NCI-H226 (cell line): ENCODE measurements at regions not wholly inside any gene's neighbourhood (a gene's known extent, or its start where the extent isn't known, plus 50 kb on each side); places are given as distances from the start of the nearest gene placed in this dataset.

Experiments used
- DNase-seq: peaks from one replicate; pipeline ENCODE4 v3.0.0-alpha.2; 2015

GRCh38 chr13:39941911-39942551, 286.6 kb downstream of the COG6 start:
- no peak for DNase-seq

GRCh38 chr13:39942552-39943273, 287.3 kb downstream of the COG6 start:
- peak; percentile 56 for DNase-seq

GRCh38 chr13:39943711-39944110, 288.2 kb downstream of the COG6 start:
- DNase-seq, result no peak

GRCh38 chr13:39945226-39945625, 289.8 kb downstream of the COG6 start:
- DNase-seq, result no peak

GRCh38 chr13:39946769-39947168, 291.3 kb downstream of the COG6 start:
- DNase-seq, result no peak

GRCh38 chr13:39951301-39951700, 295.8 kb downstream of the COG6 start:
- no peak for DNase-seq

- peak; percentile 31 for DNase-seq
These were observed 297.1 kb downstream of the COG6 start for GRCh38 chr13:39952249-39953233.

GRCh38 chr13:39954476-39954875, 299.0 kb downstream of the COG6 start:
- DNase-seq, result no peak

GRCh38 chr13:39955560-39955959, 300.1 kb downstream of the COG6 start:
- DNase-seq, result no peak

GRCh38 chr13:39956036-39956435, 300.6 kb downstream of the COG6 start:
- DNase-seq, result no peak

GRCh38 chr13:39957868-39958677, 302.6 kb downstream of the COG6 start:
- no peak for DNase-seq

GRCh38 chr13:39959497-39960144, 304.2 kb downstream of the COG6 start:
- DNase-seq, result no peak

- no peak for DNase-seq
These were observed 304.7 kb downstream of the COG6 start for GRCh38 chr13:39960191-39960590.

- no peak for DNase-seq
These were observed 305.6 kb downstream of the COG6 start for GRCh38 chr13:39961036-39961435.

- no peak for DNase-seq
These were observed 308.1 kb downstream of the COG6 start for GRCh38 chr13:39963612-39964011.

GRCh38 chr13:39965309-39965708, 309.8 kb downstream of the COG6 start:
- no peak for DNase-seq

- no peak for DNase-seq
These were observed 311.9 kb downstream of the COG6 start for GRCh38 chr13:39967199-39967959.

GRCh38 chr13:39968646-39969475, 313.4 kb downstream of the COG6 start:
- DNase-seq, result no peak

- no peak for DNase-seq
These were observed 314.9 kb downstream of the COG6 start for GRCh38 chr13:39970177-39970846.

GRCh38 chr13:39971526-39971925, 316.1 kb downstream of the COG6 start:
- DNase-seq, result no peak
